ENCODE measurements at regions not wholly inside any gene's neighbourhood (a gene's known extent, or its start where the extent isn't known, plus 50 kb on each side); places are given as distances from the start of the nearest gene placed in this dataset.

DNA sequence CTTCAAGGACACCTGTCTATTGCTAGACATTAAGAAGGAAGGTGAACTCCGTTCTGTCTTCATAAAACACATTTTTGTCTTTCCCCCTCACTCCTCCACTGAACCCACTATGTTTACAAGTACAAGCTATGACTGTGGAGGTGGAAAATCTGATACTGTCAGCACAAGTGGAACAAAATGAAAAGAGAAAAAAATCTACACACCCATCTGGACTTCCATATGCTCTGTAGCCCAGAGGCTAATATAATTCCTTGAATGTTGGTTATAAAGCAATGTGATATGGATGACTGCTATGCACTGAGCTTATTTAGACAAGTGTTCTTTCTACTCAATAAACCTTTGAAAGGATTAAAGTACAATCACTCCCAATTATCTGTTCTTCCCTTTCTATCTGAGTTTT is 713.5 kb downstream of the DIAPH3 start:
- no peak for TF ChIP-seq CTCF (IDR thresholded peaks at IDR 0.05)
- no peak for TF ChIP-seq POLR2A (IDR thresholded peaks at IDR 0.05)

All from heart left ventricle (tissue), 13 donors.